ENCODE measurements at regions not wholly inside any gene's neighbourhood (a gene's known extent, or its start where the extent isn't known, plus 50 kb on each side); places are given as distances from the start of the nearest gene placed in this dataset.

- Histone ChIP-seq H3K9me2 (ENCODE audit: insufficient read depth, low read length) (no peaks in the 10 kb centered on the region), H2AFZ (ENCODE audit: low read depth, low read length) (no peak overlapping the region), H3K27ac (ENCODE audit: low read length) (peak overlapping the region; percentile 85), H3K79me2 (replicated peaks; ENCODE audit: insufficient read depth, low read length) (peaks cover 13% of the 10 kb centered on the region), H3K4me2 (ENCODE audit: low read length) (no peak overlapping the region), H3K4me3 (ENCODE audit: low read length) (no peak overlapping the region), H3K9me3 (ENCODE audit: low read length) (no peaks in the 10 kb centered on the region), H3K27me3 (ENCODE audit: insufficient read depth, low read depth, low read length) (no peaks in the 10 kb centered on the region), H3F3A (ENCODE audit: insufficient read depth, low read length, poor library complexity, severe bottlenecking) (peaks cover 1% of the 10 kb centered on the region), H3K9ac (ENCODE audit: low read length) (peak overlapping the region; percentile 48), H3K36me3 (ENCODE audit: insufficient read depth, low read length) (no peaks in the 10 kb centered on the region), H4K20me1 (ENCODE audit: insufficient read depth) (no peaks in the 10 kb centered on the region)
- no peak for TF ChIP-seq REST (IDR thresholded peaks at IDR 0.05; ENCODE audit: borderline replicate concordance)
- TF ChIP-seq SMC3 (conservative IDR thresholded peaks at IDR 0.05; ENCODE audit: poor library complexity), result no peak
- TF ChIP-seq RAD21 (conservative IDR thresholded peaks at IDR 0.05), result no peak
- TF ChIP-seq TAF1 (IDR thresholded peaks at IDR 0.05; ENCODE audit: low read depth), result no peak
- TF ChIP-seq, protein P1, sequence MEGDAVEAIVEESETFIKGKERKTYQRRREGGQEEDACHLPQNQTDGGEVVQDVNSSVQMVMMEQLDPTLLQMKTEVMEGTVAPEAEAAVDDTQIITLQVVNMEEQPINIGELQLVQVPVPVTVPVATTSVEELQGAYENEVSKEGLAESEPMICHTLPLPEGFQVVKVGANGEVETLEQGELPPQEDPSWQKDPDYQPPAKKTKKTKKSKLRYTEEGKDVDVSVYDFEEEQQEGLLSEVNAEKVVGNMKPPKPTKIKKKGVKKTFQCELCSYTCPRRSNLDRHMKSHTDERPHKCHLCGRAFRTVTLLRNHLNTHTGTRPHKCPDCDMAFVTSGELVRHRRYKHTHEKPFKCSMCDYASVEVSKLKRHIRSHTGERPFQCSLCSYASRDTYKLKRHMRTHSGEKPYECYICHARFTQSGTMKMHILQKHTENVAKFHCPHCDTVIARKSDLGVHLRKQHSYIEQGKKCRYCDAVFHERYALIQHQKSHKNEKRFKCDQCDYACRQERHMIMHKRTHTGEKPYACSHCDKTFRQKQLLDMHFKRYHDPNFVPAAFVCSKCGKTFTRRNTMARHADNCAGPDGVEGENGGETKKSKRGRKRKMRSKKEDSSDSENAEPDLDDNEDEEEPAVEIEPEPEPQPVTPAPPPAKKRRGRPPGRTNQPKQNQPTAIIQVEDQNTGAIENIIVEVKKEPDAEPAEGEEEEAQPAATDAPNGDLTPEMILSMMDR (IDR thresholded peaks at IDR 0.05; ENCODE audit: poor library complexity, severe bottlenecking), result no peak
- TF ChIP-seq POLR2AphosphoS5 (IDR thresholded peaks at IDR 0.05), result no peak
- TF ChIP-seq EZH2 (IDR thresholded peaks at IDR 0.05; ENCODE audit: borderline replicate concordance, insufficient read depth, low read length, poor library complexity, severe bottlenecking), result no peak
- no peak for TF ChIP-seq MXI1 (conservative IDR thresholded peaks at IDR 0.05; ENCODE audit: poor library complexity, severe bottlenecking)
Observed at GRCh38 chr2:6077585-6077984, 385.4 kb downstream of the SOX11 start.

GRCh38 chr2:6078414-6078813 is 386.2 kb downstream of the SOX11 start:
- no peaks in the 10 kb centered on the region for H3K36me3 ChIP-seq (ENCODE audit: insufficient read depth, low read length)
- no peak overlapping the region for H3K4me2 ChIP-seq (ENCODE audit: low read length)
- no peaks in the 10 kb centered on the region for H3K27me3 ChIP-seq (ENCODE audit: insufficient read depth, low read depth, low read length)
- H2AFZ ChIP-seq (ENCODE audit: low read depth, low read length), result no peak overlapping the region
- peaks cover 13% of the 10 kb centered on the region for H3K79me2 ChIP-seq (replicated peaks; ENCODE audit: insufficient read depth, low read length)
- TF ChIP-seq TAF1 (IDR thresholded peaks at IDR 0.05; ENCODE audit: low read depth) (no peak), MXI1 (conservative IDR thresholded peaks at IDR 0.05; ENCODE audit: poor library complexity, severe bottlenecking) (no peak), SMC3 (conservative IDR thresholded peaks at IDR 0.05; ENCODE audit: poor library complexity) (no peak), POLR2AphosphoS5 (IDR thresholded peaks at IDR 0.05) (no peak), EP300 (conservative IDR thresholded peaks at IDR 0.05; ENCODE audit: poor library complexity, severe bottlenecking) (no peak), EZH2 (IDR thresholded peaks at IDR 0.05; ENCODE audit: borderline replicate concordance, insufficient read depth, low read length, poor library complexity, severe bottlenecking) (no peak), RAD21 (conservative IDR thresholded peaks at IDR 0.05) (no peak), REST (IDR thresholded peaks at IDR 0.05; ENCODE audit: borderline replicate concordance) (no peak)
- TF ChIP-seq, protein P1 (IDR thresholded peaks at IDR 0.05; ENCODE audit: poor library complexity, severe bottlenecking), result no peak
- H3K9ac ChIP-seq (ENCODE audit: low read length), result peak overlapping the region; percentile 48
- no peaks in the 10 kb centered on the region for H3F3A ChIP-seq (ENCODE audit: insufficient read depth, low read length, poor library complexity, severe bottlenecking)
- peak overlapping the region; percentile 28 for H3K4me3 ChIP-seq (ENCODE audit: low read length)
- no peaks in the 10 kb centered on the region for H3K9me3 ChIP-seq (ENCODE audit: low read length)
- H4K20me1 ChIP-seq (ENCODE audit: insufficient read depth), result no peaks in the 10 kb centered on the region
- H3K27ac ChIP-seq (ENCODE audit: low read length), result peak overlapping the region; percentile 85
- no peaks in the 10 kb centered on the region for H3K9me2 ChIP-seq (ENCODE audit: insufficient read depth, low read length)

Data from neural cell (in vitro differentiated cells).